ENCODE measurements at regions not wholly inside any gene's neighbourhood (a gene's known extent, or its start where the extent isn't known, plus 50 kb on each side); places are given as distances from the start of the nearest gene placed in this dataset.

- TF ChIP-seq CTCF (conservative IDR thresholded peaks at IDR 0.05 in 1 of 2, IDR thresholded peaks at IDR 0.05 in 1 of 2; ENCODE audit: low read depth in 1 of 2, low read length in 2 of 2) (no peak), EZH2 (IDR thresholded peaks at IDR 0.05; ENCODE audit: low read length, missing control alignments) (no peak)
Measured at GRCh38 chr3:68535782-68536181, 396.6 kb downstream of the TAFA4 start.
